Testis (tissue), 2 donors: ENCODE measurements at regions not wholly inside any gene's neighbourhood (a gene's known extent, or its start where the extent isn't known, plus 50 kb on each side); places are given as distances from the start of the nearest gene placed in this dataset.

Experiments
- DNase-seq: peaks from one replicate; pipeline ENCODE4 v3.0.0-alpha.2; 2019
- H3K27ac ChIP-seq, 2 donors: fragments of 200-600 bp; sonication (generic); one replicate each; pipeline ENCODE4 v1.5.1; 2019
- H3K27me3 ChIP-seq: fragments of 200-600 bp; sonication (generic); one replicate; pipeline ENCODE4 v1.5.1; 2019
- H3K36me3 ChIP-seq: fragments of 200-600 bp; sonication (generic); one replicate; pipeline ENCODE4 v1.5.1; 2017; ENCODE audit warnings: low read depth; ENCODE audit errors: missing control alignments
- H3K4me1 ChIP-seq: fragments of 200-600 bp; sonication (generic); one replicate; pipeline ENCODE4 v1.5.1; 2019
- H3K4me3 ChIP-seq, 2 donors: fragments of 200-600 bp; sonication (generic); one replicate each; pipeline ENCODE4 v1.5.1; 2017 to 2019
- H3K9me3 ChIP-seq: fragments of 200-600 bp; sonication (generic); one replicate; pipeline ENCODE4 v1.5.1; 2017
- POLR2A ChIP-seq: fragments of 450-650 bp; IDR thresholded peaks from one replicate; pipeline ENCODE4 v1.6.1; 2017; ENCODE audit warnings: antibody characterized with exemption, mild to moderate bottlenecking, moderate library complexity
- WGBS, 2 donors: methylation state at CpG; one replicate each; pipeline ENCODE4 v1.1.5; 2018; 5-methylcytosine and 5-hydroxymethylcytosine counted together
- intact Hi-C: fragments of 100-400 bp; cut with DNase I; formaldehyde crosslinking; loops from one replicate; pipeline ENCODE4 v1.15.1; 2023; ENCODE audit warnings: low total_unique reads
- TF ChIP-seq, protein P1 (sequence below), 3 experiments: fragments of 450-650 bp in 2 of 3; fragments of 200-600 bp in 1 of 3; sonication (generic) in 1 of 3; IDR thresholded peaks; one replicate each; pipeline ENCODE4 v1.5.1; 2016 to 2019; ENCODE audit warnings: antibody characterized with exemption in 3 of 3, mild to moderate bottlenecking in 2 of 3, moderate library complexity in 1 of 3

DNA sequence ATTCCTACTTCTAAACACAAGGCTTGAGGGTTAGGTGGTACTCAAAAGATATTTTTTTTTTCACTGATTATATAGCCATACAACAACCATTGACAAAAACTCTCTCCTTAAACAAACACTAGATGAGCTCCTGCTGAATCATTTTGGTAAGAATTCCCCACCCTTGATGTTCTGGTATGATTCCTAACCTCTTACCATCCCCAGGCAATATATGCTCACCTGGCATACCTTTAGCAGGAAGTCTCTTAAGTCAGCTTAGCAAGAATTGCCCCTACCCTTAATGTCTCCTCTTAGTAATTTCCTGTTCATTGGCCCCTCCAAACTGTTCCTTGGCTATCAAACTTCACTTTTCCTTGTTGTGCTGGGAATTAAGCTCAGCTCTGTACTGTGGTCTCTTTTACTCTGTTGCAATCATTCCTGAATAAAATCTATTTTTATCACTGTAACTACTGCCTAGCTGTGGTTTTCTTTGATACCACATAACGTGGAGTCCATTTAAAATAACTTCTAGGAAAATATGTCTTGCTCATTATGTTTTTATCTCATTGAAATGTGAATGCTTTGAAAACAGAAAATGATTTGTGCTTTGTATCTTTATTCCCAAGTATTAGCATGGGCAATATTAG is 712.6 kb downstream of the SLC16A7 start:
- no peak overlapping the region for H3K27ac ChIP-seq
- 20 to 36% methylated on average over 1 of the region's 1 CpG for WGBS, 2 donors
- H3K4me1 ChIP-seq, result no peaks in the 10 kb centered on the region

DNA sequence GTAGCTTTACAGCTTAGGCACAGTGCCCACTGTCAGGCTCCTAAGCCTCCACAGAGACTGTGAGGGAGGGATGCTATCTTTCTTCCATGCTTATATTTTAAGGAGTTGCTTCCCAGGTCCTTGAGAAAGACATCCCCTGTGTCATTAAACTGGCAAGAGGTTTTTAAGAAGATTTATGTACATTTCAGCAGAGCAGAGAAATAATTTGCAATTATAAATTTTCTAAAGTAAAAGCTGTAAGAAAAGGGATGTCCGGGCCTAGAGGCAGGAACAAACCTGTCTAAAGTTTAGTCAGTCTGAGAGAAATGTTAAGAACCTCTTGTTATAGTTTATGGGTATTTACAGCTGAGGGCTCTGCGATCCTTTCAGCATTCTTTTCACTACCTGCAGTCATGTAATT is 716.1 kb downstream of the SLC16A7 start:
- Histone ChIP-seq H3K36me3 (no peaks in the 10 kb centered on the region), H3K4me1 (no peaks in the 10 kb centered on the region), H3K4me3 (no peak overlapping the region), H3K27ac (no peak overlapping the region), H3K27me3 (no peaks in the 10 kb centered on the region), H3K9me3 (no peaks in the 10 kb centered on the region)
- TF ChIP-seq POLR2A, result no peak
- TF ChIP-seq, protein P1, sequence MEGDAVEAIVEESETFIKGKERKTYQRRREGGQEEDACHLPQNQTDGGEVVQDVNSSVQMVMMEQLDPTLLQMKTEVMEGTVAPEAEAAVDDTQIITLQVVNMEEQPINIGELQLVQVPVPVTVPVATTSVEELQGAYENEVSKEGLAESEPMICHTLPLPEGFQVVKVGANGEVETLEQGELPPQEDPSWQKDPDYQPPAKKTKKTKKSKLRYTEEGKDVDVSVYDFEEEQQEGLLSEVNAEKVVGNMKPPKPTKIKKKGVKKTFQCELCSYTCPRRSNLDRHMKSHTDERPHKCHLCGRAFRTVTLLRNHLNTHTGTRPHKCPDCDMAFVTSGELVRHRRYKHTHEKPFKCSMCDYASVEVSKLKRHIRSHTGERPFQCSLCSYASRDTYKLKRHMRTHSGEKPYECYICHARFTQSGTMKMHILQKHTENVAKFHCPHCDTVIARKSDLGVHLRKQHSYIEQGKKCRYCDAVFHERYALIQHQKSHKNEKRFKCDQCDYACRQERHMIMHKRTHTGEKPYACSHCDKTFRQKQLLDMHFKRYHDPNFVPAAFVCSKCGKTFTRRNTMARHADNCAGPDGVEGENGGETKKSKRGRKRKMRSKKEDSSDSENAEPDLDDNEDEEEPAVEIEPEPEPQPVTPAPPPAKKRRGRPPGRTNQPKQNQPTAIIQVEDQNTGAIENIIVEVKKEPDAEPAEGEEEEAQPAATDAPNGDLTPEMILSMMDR (IDR thresholded peaks at IDR 0.05), result no peak
- DNase-seq, result no peak
- 41 to 44% methylated on average over 2 of the region's 2 CpGs for WGBS, 2 donors
- intact Hi-C loops, result no loop called here

More for the DNA sequence above, 712.6 kb downstream of the SLC16A7 start:
- no peak for DNase-seq
- intact Hi-C loops, result no loop called here
- Histone ChIP-seq H3K36me3 (no peaks in the 10 kb centered on the region), H3K4me3 (no peak overlapping the region), H3K9me3 (no peaks in the 10 kb centered on the region), H3K27me3 (no peaks in the 10 kb centered on the region)
- TF ChIP-seq, protein P1 (IDR thresholded peaks at IDR 0.05), result no peak
- TF ChIP-seq POLR2A, result no peak

DNA sequence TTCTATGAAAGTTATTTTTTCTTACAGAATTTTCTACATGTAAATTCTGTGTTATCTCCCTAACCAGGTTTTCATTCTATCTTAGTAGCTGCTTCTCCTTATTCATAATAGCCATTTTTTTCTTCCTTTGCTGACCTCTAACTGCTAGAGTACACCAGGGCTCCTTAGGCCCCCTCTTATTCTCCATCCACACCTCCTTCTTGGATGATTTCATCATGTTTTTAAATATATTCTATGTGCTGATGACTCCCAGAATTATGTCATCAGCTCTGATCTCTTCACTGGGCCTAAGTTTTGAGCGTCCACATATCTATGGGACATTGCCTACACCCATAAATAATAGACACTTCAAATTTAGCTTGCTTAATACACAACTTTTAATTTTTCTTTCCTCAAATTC is 721.5 kb downstream of the SLC16A7 start:
- no peak for DNase-seq
- no peaks in the 10 kb centered on the region for H3K9me3 ChIP-seq
- no peak overlapping the region for H3K4me3 ChIP-seq
- no peaks in the 10 kb centered on the region for H3K36me3 ChIP-seq
- no peak overlapping the region for H3K27ac ChIP-seq
- intact Hi-C loops, result no loop called here
- WGBS, 2 donors, result 82 to 88% methylated on average over 1 of the region's 1 CpG
- no peaks in the 10 kb centered on the region for H3K27me3 ChIP-seq
- TF ChIP-seq, protein P1 (IDR thresholded peaks at IDR 0.05), result no peak
- no peak for TF ChIP-seq POLR2A
- H3K4me1 ChIP-seq, result no peaks in the 10 kb centered on the region

DNA sequence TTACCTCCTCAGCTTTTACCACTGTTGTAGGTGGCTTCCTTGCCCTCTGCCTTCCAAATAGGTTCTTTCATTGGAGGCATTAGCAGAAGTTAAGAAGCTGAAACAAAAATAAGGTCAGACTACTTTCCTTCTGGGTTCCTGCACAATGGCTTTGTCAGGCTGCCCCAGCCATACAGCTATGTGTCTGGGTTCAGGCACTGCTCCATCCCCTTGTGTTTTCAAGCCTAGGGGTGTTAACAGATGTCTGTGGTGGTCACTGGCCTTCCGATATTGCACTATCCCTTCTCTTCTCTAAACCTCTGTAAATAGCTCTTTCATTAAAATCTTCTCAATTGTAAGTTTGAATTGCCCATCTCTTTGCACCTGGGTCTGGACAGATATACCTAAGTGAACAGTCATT is 728.9 kb downstream of the SLC16A7 start:
- Histone ChIP-seq H3K4me1 (no peaks in the 10 kb centered on the region), H3K27me3 (no peaks in the 10 kb centered on the region), H3K9me3 (no peaks in the 10 kb centered on the region), H3K27ac (no peak overlapping the region), H3K36me3 (no peaks in the 10 kb centered on the region), H3K4me3 (no peak overlapping the region)
- 94 to 100% methylated on average over 1 of the region's 1 CpG for whole genome bisulfite sequencing, 2 donors
- DNase-seq, result no peak
- TF ChIP-seq, protein P1 (IDR thresholded peaks at IDR 0.05), result no peak
- TF ChIP-seq POLR2A, result no peak
- intact Hi-C loops, result no loop called here

DNA sequence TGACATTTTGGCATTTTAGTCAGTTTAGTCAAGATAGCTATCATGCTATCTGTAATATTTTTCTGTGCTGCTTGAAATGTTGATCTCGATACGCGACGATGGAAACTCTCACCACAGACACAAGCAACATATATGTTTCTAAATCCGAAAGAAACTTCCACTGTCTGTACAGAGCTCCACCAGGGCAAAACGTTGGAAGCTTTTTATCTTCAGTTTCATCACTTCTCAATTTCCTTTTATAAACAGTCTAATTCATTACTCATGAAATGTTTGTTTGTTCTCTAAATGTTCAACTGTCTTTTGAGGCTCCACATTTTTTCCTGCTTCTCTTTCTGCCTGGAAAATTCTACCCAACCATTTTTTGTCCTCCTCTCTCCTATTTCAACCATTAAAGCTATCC is 737.6 kb downstream of the SLC16A7 start:
- H3K4me3 ChIP-seq, result no peak overlapping the region
- no peak overlapping the region for H3K27ac ChIP-seq
- H3K4me1 ChIP-seq, result no peaks in the 10 kb centered on the region
- 81 to 83% methylated on average over 6 of the region's 6 CpGs for WGBS, 2 donors
- intact Hi-C loops, result no loop called here
- no peak for TF ChIP-seq POLR2A
- TF ChIP-seq, protein P1 (IDR thresholded peaks at IDR 0.05), result no peak
- no peak for DNase-seq
- no peaks in the 10 kb centered on the region for H3K36me3 ChIP-seq
- no peaks in the 10 kb centered on the region for H3K27me3 ChIP-seq
- H3K9me3 ChIP-seq, result no peaks in the 10 kb centered on the region
